NCI-H82 treated with DMSO at 0.1 percent for 48 hours (cell line): ENCODE measurements at regions not wholly inside any gene's neighbourhood (a gene's known extent, or its start where the extent isn't known, plus 50 kb on each side); places are given as distances from the start of the nearest gene placed in this dataset.
A peak's percentile ranks its signal among the peaks of the same experiment; 100 is the strongest.
"Not testable (repeated sequence)": the region's sequence is repeated elsewhere in the genome, so short reads cannot be mapped to it uniquely, and the experiment has no call there.

Source experiments
- DNase-seq: peaks from one replicate; lab custom pipeline; 2025; ENCODE audit not compliant: unreplicated experiment; lab: John Stamatoyannopoulos, UW

GRCh38 chr10:71108042-71108441 is 104.3 kb upstream of the UNC5B start:
- not testable (repeated sequence) for DNase-seq

- DNase-seq, result no peak
These were observed 100.1 kb upstream of the UNC5B start for GRCh38 chr10:71112138-71112785.

DNA sequence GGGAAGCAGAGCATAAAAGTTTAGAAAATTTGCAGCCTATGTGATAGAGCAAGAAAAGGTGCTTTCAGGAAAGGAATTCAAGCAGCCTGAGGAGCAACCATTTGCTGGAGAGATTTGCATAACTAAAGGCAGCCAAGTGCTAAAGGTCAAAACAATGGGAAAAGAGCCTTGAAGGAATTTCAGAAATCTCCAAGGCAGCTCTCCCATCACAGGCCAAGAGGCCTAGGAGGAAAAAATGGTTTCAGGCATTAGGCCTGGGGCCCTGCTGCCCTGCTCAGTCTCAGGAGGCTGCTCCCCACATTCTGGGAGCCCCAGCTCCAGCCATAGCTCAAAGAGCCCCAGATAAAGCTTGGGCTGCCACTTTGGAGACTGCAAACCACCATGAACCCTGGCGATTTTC is 95.9 kb upstream of the UNC5B start:
- DNase-seq, result no peak

GRCh38 chr10:71117589-71117988 is 94.8 kb upstream of the UNC5B start:
- DNase-seq, result not testable (repeated sequence)

DNA sequence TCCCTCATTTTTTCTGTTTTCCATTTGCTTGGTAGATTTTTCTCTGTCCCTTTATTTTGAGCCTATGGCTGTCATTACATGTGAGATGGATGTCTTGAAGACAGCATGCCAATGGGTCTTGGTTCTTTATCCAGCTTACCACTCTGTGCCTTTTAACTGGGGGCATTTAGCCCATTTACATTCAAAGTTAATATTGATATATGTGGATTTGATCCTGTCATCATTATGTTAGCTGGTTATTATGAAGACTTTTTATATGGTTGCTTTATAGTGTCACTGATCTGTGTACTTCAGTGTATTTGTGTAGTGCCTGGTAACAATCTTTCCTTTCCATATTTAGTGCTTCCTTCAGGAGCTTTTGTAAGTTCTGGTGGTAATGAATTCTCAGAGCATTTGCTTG is 89.3 kb upstream of the UNC5B start:
- no peak for DNase-seq

GRCh38 chr10:71124921-71125748 is 87.2 kb upstream of the UNC5B start:
- no peak for DNase-seq

- DNase-seq, result no peak
These were observed 86.6 kb upstream of the UNC5B start for GRCh38 chr10:71125749-71126107.

- no peak for DNase-seq
These were observed 85.9 kb upstream of the UNC5B start for GRCh38 chr10:71126432-71126831.

DNA sequence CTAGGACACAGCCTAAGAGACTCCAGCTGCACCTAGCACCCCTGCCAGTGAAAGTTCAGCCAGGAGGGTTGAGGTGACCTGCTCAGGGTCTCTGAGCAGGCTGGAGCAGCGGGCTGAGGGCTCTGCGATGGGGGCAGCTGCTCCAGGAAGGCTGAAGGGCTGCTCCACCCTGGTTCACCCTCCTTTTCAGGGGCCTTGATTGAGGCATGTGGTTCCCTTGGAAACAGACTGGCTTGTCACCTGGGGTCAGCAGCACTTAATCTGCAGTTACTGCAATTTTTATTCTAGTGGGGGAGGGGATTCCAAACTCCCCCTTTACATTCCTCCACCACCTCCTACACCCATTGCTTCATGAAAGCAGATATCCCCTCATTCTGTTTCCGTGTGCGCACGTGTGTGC is 85.3 kb upstream of the UNC5B start:
- DNase-seq, result no peak

DNA sequence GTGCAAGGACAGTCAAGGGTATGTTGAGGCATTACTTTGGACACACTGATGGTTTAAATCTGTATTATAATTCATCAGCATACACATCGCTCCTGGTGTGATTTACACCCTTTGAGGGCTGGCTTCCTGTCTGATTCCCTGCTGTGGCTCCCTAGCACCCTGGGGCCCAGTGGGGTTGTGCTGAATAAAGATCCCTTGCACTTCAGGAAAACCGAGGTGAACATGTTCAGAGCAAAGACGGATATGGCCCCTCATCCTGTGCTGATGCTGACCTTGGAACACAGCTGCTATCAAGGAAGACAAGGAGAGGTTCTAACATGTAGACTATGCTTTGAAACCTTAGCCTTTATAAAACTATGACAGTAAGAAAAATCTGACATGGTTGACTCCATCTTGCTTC is 84.6 kb upstream of the UNC5B start:
- DNase-seq, result no peak

GRCh38 chr10:71128311-71128980 is 83.9 kb upstream of the UNC5B start:
- no peak for DNase-seq

GRCh38 chr10:71131096-71131495 is 81.3 kb upstream of the UNC5B start:
- no peak for DNase-seq

DNA sequence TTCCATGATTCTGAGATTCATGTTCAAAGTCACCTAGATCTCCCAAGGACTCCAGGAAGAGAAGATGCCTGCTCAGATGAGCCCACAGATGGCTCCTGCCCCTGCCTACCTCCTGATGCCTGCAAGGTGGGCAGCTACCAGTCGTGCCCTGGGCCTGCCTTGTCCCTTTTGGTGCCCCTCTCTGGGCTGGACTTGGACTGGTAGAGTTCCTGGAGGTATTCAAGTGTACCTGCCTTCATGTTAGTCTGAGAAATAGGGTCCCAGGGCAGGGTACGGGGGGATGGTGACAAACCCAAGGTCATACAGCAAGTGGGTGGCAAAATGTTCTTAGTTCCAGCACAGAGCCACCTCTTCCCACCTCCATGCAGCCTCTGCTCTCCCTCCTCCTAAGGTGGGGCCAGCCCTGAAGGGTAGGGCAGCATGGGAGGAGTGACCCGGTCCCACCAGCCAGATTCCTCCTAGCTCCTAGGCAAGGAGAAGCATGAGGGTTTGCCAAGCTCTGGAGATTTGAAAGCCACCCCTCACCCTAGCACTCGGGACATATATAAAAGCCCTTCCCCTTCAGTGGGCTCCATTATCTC is 80.8 kb upstream of the UNC5B start:
- no peak for DNase-seq

DNA sequence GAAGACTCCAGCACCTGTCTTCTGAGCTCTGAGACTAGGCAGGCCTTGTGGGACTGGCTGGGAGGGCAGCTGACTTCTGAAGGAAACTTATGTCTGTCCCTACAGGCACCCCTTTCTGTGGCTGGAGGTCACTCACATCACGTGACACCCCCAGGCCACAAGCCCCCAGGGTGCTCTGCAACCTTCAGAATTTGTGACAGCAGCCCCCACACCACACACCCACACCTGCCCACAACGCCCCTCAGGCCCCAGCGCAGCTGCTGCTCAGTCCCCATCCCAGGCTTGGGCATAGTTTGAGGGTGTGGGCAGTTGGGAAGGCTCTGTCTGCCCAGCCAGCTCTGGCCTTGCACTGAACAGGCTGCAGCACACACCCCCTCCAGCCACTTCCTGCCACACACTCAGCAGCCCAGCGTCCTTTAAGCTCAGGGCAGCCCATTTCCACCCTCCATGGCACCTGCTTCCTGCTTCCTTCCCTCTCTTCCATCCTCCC is 80.0 kb upstream of the UNC5B start:
- no peak for DNase-seq

DNA sequence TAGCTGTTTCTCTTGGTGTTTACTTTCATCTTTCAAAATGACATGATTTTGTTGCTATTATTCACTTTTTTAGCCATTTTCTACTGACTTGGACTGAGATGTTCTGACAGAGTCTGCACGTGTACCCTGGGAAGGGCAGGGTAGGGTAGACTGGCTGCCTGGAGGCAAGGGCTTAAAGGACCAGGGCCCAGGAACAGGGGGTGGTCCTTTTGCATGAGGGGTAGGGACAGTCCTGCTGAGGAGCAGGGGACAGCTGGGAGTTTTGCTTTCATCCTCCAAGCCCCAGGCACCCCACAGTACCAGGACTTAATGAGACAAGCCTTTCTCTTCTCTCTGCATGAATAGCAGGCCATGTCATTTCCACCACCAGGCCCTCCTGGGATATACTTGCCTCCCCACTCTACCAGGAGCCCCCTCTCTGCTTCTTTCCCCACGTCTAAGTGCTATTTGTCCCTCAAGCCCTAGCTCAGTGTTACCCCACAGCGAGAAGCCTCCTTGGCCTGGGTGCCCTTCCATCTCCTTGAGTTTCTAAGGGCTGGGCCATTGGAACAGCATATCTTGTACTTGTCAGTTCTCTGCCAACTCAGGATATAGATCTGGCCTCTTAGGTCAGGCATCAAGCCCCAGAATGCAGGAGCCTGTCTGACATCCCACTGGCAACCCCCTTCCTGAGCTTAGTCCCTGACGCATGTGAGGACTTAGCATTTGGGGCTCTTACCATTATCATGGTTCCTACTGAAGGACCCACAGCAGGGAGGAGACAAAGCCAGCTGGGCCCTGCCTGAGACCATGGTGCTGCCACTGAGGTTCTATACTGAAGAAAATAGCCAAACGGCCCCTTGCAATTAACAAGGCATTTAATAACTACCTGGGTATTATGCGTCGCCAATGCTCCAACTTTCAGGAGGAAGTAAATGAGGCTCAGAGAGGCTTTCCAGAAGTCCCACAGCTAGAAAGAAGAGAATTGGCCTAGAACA is 78.4 kb upstream of the UNC5B start:
- DNase-seq, result no peak

GRCh38 chr10:71134732-71135211 is 77.6 kb upstream of the UNC5B start:
- DNase-seq, result peak; percentile 7

DNA sequence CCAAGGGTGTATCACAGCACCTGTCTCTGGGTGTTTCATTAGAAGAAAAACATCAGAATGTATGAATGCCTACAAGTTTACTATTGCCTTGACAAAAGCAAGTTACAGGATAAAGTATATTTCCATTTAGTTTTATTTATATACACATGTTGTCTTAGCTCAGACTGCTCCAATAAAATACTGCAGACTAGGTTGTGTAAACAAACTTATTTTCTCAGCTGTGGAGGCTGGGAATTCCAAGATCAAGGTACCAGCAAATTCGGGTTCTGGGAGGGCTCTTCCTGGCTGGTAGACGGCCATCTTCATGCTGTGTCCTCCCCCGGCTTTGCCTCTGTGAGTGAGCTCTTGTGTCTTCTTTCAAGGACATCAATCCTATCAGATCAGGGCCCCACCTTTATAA is 77.1 kb upstream of the UNC5B start:
- DNase-seq, result no peak

DNA sequence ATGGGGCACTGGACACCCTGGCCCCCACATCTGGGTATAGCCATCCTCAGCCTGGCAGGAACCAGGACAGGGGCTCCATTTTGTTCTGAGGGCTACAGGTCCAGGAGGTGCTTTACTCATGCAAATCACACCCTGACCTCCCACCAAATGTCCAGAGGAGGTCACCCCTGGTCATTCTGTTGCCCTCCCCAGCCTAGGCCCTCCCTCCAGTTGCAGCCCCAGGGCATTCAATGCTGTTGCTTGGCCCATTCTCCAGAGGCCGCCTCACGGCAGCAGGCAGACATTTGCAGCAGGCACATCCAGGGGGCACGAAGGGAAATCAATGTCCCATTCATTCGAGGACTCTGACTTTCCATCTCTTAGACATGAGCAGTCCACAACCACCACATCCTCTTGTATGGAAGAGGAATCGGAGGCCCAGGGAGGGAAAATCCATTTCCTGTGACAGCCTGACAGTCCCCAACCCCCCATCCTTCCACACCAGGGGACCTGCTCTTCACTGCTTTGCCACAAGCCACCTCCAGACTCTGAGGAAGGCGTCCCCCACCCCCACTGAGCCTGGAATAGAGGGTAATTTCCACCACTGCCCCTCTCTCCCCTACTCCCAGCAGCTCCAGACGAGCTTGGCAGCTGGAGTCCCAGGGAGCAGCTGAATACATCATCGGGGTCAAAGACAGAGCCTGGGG is 76.2 kb upstream of the UNC5B start:
- DNase-seq, result no peak

DNA sequence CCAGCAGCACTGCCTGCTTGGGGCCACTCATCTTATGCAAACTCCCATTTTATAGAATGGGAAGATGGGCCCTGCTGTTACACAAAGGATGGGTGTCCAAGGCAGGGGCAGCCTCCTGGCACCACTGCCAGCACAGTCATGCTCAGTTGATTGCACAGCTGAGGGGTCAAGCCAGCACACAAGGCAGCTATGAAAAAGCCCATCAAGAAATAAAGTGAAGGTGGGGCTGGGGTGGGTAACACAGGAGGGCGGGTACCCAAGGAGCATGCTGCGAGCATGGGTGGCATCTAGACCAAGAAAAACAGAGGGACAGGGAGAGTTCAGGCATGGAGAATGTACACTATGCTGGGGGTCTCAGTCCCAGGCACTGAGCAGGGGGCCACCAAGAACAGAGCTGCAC is 74.7 kb upstream of the UNC5B start:
- DNase-seq, result no peak
